HEK293 (cell line): ENCODE measurements at regions not wholly inside any gene's neighbourhood (a gene's known extent, or its start where the extent isn't known, plus 50 kb on each side); places are given as distances from the start of the nearest gene placed in this dataset.

Experiments used
- CTCF ChIA-PET: fragments of 350-600 bp; formaldehyde crosslinking; extraction: SDS; loops from one replicate; lab custom pipeline; 2021; ENCODE audit warnings: antibody characterized with exemption; lab: Yijun Ruan, JAX
- POLR2A ChIA-PET: fragments of 300-600 bp; formaldehyde crosslinking; extraction: SDS; loops from one replicate; lab custom pipeline; 2020; ENCODE audit warnings: antibody characterized with exemption, inconsistent platforms; lab: Yijun Ruan, JAX
- H3K27ac ChIP-seq: fragments of 200-500 bp; sonication (Bioruptor generic); 2 replicates; pipeline ENCODE4 v1.5.1; 2014; ENCODE audit warnings: low read depth, low read length, control low read depth, inconsistent platforms; ENCODE audit errors: extremely low read depth
- H3K36me3 ChIP-seq, 2 experiments: fragments of 200-500 bp in 1 of 2; sonication (Bioruptor generic) in 1 of 2; 1 replicate in 1 of 2; 2 replicates in 1 of 2; pipeline ENCODE4 v1.5.1; 2014 to 2017; ENCODE audit warnings: inconsistent platforms in 2 of 2, low read length in 2 of 2; ENCODE audit not compliant: control insufficient read depth in 2 of 2, insufficient read depth in 1 of 2
- H3K4me1 ChIP-seq: fragments of 200-500 bp; sonication (Bioruptor generic); 2 replicates; pipeline ENCODE4 v1.5.1; 2014; ENCODE audit warnings: mild to moderate bottlenecking, low read length, inconsistent platforms; ENCODE audit not compliant: control insufficient read depth, insufficient read depth
- H3K4me3 ChIP-seq: 2 replicates; pipeline ENCODE4 v1.5.1; 2011; ENCODE audit warnings: low read depth, mild to moderate bottlenecking, control low read depth, low read length, moderate library complexity
- H3K9me3 ChIP-seq: fragments of 200-500 bp; sonication (Bioruptor generic); 2 replicates; pipeline ENCODE4 v1.5.1; 2014; ENCODE audit warnings: low read depth, low read length, inconsistent platforms; ENCODE audit not compliant: control insufficient read depth, insufficient read depth
- BCL6B ChIP-seq: fragments of 450-650 bp; formaldehyde crosslinking; IDR thresholded peaks from 2 replicates; pipeline ENCODE4 v1.5.1; 2017; ENCODE audit warnings: missing biosample characterization, missing genetic modification characterization
- KLF17 ChIP-seq: fragments of 450-650 bp; formaldehyde crosslinking; IDR thresholded peaks from 2 replicates; pipeline ENCODE4 v1.5.1; 2016; ENCODE audit warnings: missing biosample characterization, missing genetic modification characterization
- MZF1 ChIP-seq: fragments of 450-650 bp; formaldehyde crosslinking; IDR thresholded peaks from 2 replicates; pipeline ENCODE4 v1.5.1; 2017; ENCODE audit warnings: missing biosample characterization, missing genetic modification characterization, borderline replicate concordance
- PATZ1 ChIP-seq: fragments of 450-650 bp; formaldehyde crosslinking; IDR thresholded peaks from 2 replicates; pipeline ENCODE4 v1.5.1; 2016; ENCODE audit warnings: missing biosample characterization, missing genetic modification characterization
- PRDM4 ChIP-seq: fragments of 450-650 bp; formaldehyde crosslinking; IDR thresholded peaks from 2 replicates; pipeline ENCODE4 v1.5.1; 2017; ENCODE audit warnings: missing biosample characterization, missing genetic modification characterization
- TRIM28 ChIP-seq: IDR thresholded peaks from 2 replicates; pipeline ENCODE4 v1.6.1; 2011; ENCODE audit warnings: low read length, control low read depth, borderline replicate concordance
- ZEB2 ChIP-seq: fragments of 450-650 bp; formaldehyde crosslinking; IDR thresholded peaks from 2 replicates; pipeline ENCODE4 v1.5.1; 2016; ENCODE audit warnings: missing biosample characterization, missing genetic modification characterization
- ZFP41 ChIP-seq: fragments of 450-650 bp; formaldehyde crosslinking; IDR thresholded peaks from 2 replicates; pipeline ENCODE4 v1.5.1; 2016; ENCODE audit warnings: missing biosample characterization, missing genetic modification characterization, borderline replicate concordance
- ZNF214 ChIP-seq: fragments of 450-650 bp; formaldehyde crosslinking; IDR thresholded peaks from 2 replicates; pipeline ENCODE4 v1.5.1; 2017; ENCODE audit warnings: missing biosample characterization, mild to moderate bottlenecking, missing genetic modification characterization, borderline replicate concordance
- ZNF24 ChIP-seq: fragments of 450-650 bp; formaldehyde crosslinking; IDR thresholded peaks from 2 replicates; pipeline ENCODE4 v1.5.1; 2016; ENCODE audit warnings: missing biosample characterization, missing genetic modification characterization
- ZNF248 ChIP-seq: fragments of 450-650 bp; formaldehyde crosslinking; IDR thresholded peaks from 2 replicates; pipeline ENCODE4 v1.5.1; 2017; ENCODE audit warnings: missing biosample characterization, missing genetic modification characterization
- ZNF274 ChIP-seq, 2 experiments: fragments of 200-500 bp in 1 of 2; fragments of 450-650 bp in 1 of 2; sonication (Bioruptor generic) in 1 of 2; formaldehyde crosslinking in 1 of 2; IDR thresholded peaks; 2 replicates each; pipeline versions ENCODE4 v1.5.1 to v1.6.1; 2014 to 2016; ENCODE audit warnings: borderline replicate concordance in 1 of 2, inconsistent platforms in 1 of 2, low read length in 1 of 2, missing biosample characterization in 1 of 2, missing genetic modification characterization in 1 of 2
- ZNF398 ChIP-seq: fragments of 450-650 bp; formaldehyde crosslinking; IDR thresholded peaks from 2 replicates; pipeline ENCODE4 v1.5.1; 2017; ENCODE audit warnings: missing biosample characterization, missing genetic modification characterization
- ZNF404 ChIP-seq: fragments of 450-650 bp; formaldehyde crosslinking; IDR thresholded peaks from 2 replicates; pipeline ENCODE4 v1.5.1; 2017; ENCODE audit warnings: missing biosample characterization, missing genetic modification characterization
- ZNF423 ChIP-seq: fragments of 450-650 bp; formaldehyde crosslinking; IDR thresholded peaks from 2 replicates; pipeline ENCODE4 v1.5.1; 2016; ENCODE audit warnings: missing biosample characterization, missing genetic modification characterization
- ZNF48 ChIP-seq: fragments of 450-650 bp; formaldehyde crosslinking; IDR thresholded peaks from 2 replicates; pipeline ENCODE4 v1.5.1; 2016; ENCODE audit warnings: missing biosample characterization, missing genetic modification characterization
- ZNF580 ChIP-seq: fragments of 450-650 bp; formaldehyde crosslinking; IDR thresholded peaks from 2 replicates; pipeline ENCODE4 v1.5.1; 2016; ENCODE audit warnings: missing biosample characterization, missing genetic modification characterization
- ZNF677 ChIP-seq: fragments of 450-650 bp; IDR thresholded peaks from 2 replicates; pipeline ENCODE4 v1.5.0; 2018; ENCODE audit warnings: missing biosample characterization, mild to moderate bottlenecking, missing genetic modification characterization, moderate library complexity
- ZSCAN30 ChIP-seq: fragments of 450-650 bp; IDR thresholded peaks from 2 replicates; pipeline ENCODE4 v1.5.1; 2018; ENCODE audit warnings: missing biosample characterization, mild to moderate bottlenecking, missing genetic modification characterization, moderate library complexity

- no peak overlapping the region for H3K4me3 ChIP-seq
- POLR2A ChIA-PET = no interaction called here
Observed at GRCh38 chr4:124481123-124481522, 231.4 kb downstream of the ANKRD50 start.

GRCh38 chr4:124483048-124483906, 229.3 kb downstream of the ANKRD50 start:
- CTCF ChIA-PET = interaction anchor here (0.7 to 1.3 kb wide), 2 partner anchors 37 to 89 kb away, joined by 3 read pairs; no protein-coding TSS in a partner anchor
- H3K4me3 ChIP-seq = no peak overlapping the region
- H3K9me3 ChIP-seq = no peaks in the 10 kb centered on the region
- POLR2A ChIA-PET = no interaction called here
- no peak for TF ChIP-seq ZFP41
- no peak for TF ChIP-seq PRDM4 (tag by site-specific recombination)
- no peak for TF ChIP-seq ZNF214 (tag by site-specific recombination)
- peak; percentile 14; the same call in 1 of the 2 replicates for TF ChIP-seq BCL6B (tag by site-specific recombination)
- TF ChIP-seq, all 188 proteins: peak for 1
- Histone ChIP-seq H3K36me3 (no peaks in the 10 kb centered on the region), H3K4me1 (no peaks in the 10 kb centered on the region), H3K27ac (no peak overlapping the region)

More at GRCh38 chr4:124481123-124481522, 231.4 kb downstream of the ANKRD50 start:
- no peaks in the 10 kb centered on the region for H3K36me3 ChIP-seq
- H3K9me3 ChIP-seq = no peaks in the 10 kb centered on the region
- no peak overlapping the region for H3K27ac ChIP-seq
- CTCF ChIA-PET = no interaction called here
- no peaks in the 10 kb centered on the region for H3K4me1 ChIP-seq
- TF ChIP-seq ZNF48 (tag by site-specific recombination) (no peak), ZNF248 (tag by site-specific recombination) (no peak), ZNF677 (tag by site-specific recombination) (no peak), ZNF404 (tag by site-specific recombination) (no peak), ZEB2 (tag by site-specific recombination) (no peak), ZNF24 (tag by site-specific recombination) (no peak), KLF17 (no peak), ZNF398 (tag by site-specific recombination) (no peak), ZNF423 (tag by site-specific recombination) (no peak), TRIM28 (no peak), ZNF580 (tag by site-specific recombination) (no peak), PATZ1 (tag by site-specific recombination) (no peak), ZNF274 (IDR thresholded peaks at IDR 0.05; ENCODE audit: low read length) (no peak), ZNF274 (tag by site-specific recombination; IDR thresholded peaks at IDR 0.05; ENCODE audit: borderline replicate concordance) (no peak), MZF1 (tag by site-specific recombination) (no peak), ZSCAN30 (tag by site-specific recombination) (no peak)
